ENCODE measurements at regions not wholly inside any gene's neighbourhood (a gene's known extent, or its start where the extent isn't known, plus 50 kb on each side); places are given as distances from the start of the nearest gene placed in this dataset.

DNA sequence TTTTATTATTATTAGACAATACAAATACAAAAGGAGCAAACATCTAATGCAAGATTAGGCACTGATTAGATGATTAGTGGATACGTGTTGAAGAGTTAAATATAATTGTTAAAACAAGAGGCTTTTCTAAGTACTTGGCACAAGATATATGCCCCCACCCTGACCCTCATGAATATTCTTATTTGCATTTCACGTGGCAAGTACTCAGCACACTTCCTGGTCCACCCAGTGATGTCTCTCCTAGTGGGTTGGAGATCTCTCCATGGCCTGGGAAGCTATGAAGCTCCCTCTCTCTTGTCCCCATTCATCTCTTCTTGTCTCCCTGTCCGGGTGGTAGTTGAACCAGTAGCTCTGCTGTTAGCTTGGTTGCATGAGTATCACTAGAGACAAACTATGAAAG is 375.3 kb downstream of the ADRA2A start:
- WGBS, 3 donors = 54 to 70% (median 63%) methylated on average over 3 of the region's 3 CpGs
- intact Hi-C loops (cut with DNase I) = no loop called here
- no peaks in the 10 kb centered on the region for H3K4me1 ChIP-seq (ENCODE audit: insufficient read depth)
- no peaks in the 10 kb centered on the region for H3K27me3 ChIP-seq
- H3K36me3 ChIP-seq = no peaks in the 10 kb centered on the region
- no peak overlapping the region for H3K27ac ChIP-seq
- H3K4me3 ChIP-seq = no peak overlapping the region
- DNase-seq = no peak
- no peaks in the 10 kb centered on the region for H3K9me3 ChIP-seq
- TF ChIP-seq POLR2A (IDR thresholded peaks at IDR 0.05) (no peak), EP300 (IDR thresholded peaks at IDR 0.05) (no peak)
- TF ChIP-seq, protein P1, sequence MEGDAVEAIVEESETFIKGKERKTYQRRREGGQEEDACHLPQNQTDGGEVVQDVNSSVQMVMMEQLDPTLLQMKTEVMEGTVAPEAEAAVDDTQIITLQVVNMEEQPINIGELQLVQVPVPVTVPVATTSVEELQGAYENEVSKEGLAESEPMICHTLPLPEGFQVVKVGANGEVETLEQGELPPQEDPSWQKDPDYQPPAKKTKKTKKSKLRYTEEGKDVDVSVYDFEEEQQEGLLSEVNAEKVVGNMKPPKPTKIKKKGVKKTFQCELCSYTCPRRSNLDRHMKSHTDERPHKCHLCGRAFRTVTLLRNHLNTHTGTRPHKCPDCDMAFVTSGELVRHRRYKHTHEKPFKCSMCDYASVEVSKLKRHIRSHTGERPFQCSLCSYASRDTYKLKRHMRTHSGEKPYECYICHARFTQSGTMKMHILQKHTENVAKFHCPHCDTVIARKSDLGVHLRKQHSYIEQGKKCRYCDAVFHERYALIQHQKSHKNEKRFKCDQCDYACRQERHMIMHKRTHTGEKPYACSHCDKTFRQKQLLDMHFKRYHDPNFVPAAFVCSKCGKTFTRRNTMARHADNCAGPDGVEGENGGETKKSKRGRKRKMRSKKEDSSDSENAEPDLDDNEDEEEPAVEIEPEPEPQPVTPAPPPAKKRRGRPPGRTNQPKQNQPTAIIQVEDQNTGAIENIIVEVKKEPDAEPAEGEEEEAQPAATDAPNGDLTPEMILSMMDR (IDR thresholded peaks at IDR 0.05) = no peak

DNA sequence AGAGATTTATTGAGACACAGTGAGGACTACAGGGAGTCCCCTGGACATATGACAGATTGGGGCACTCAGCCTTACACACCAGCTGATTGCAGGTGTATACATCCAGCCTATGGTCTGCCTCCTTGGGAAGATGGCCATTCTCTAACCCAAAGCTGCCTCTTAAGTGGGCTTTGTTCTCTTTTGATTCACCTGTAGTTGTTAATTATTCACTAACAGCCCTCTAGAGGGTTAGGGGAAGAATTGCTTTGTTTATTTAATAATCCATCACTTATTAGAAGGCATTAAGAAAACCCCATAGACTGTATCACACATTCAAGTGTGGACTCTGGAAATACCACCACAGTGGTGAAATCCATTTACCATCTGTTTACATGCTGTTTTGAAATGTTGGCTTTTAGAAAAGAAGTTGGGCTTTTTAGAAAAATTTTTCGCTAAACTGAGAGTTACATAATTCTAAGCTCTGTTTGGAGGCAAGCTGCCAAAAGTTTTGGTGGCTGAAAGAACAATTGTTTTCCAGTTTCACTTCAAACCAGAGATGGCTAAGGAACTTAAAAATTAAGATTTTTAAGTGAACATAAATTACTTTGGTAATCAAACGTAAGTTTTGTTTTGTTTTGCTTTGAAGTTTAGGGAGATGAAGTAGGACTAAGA is 379.1 kb downstream of the ADRA2A start:
- H3K4me3 ChIP-seq = no peak overlapping the region
- H3K36me3 ChIP-seq = no peaks in the 10 kb centered on the region
- no peak overlapping the region for H3K27ac ChIP-seq
- intact Hi-C loops (cut with DNase I) = no loop called here
- WGBS, 3 donors = 14 to 28% (median 17%) methylated on average over 2 of the region's 2 CpGs
- H3K4me1 ChIP-seq (ENCODE audit: insufficient read depth) = no peaks in the 10 kb centered on the region
- no peak for DNase-seq
- H3K9me3 ChIP-seq = no peaks in the 10 kb centered on the region
- H3K27me3 ChIP-seq = no peaks in the 10 kb centered on the region
- TF ChIP-seq EP300 (IDR thresholded peaks at IDR 0.05) (no peak), POLR2A (IDR thresholded peaks at IDR 0.05) (no peak)
- TF ChIP-seq, protein P1 (IDR thresholded peaks at IDR 0.05) = no peak

DNA sequence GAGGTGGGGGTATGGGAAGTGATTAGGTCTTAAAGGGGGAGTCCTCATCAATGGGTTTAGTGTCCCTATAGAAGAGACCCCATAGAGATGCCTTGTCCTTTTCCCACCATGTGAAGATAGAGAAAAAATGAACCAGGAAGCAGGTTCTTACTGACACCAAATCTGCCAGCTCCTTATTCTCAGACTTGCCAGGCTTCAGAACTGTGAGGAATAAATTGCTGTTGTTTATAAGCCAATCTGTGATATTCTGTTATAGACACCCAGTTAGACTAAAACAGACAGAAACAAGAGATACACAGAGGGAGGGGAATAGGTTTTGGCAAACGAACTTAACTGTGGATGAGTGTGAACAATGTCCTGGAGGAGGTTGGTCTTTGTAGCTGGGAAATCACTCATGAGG is 381.4 kb downstream of the ADRA2A start:
- no peaks in the 10 kb centered on the region for H3K4me1 ChIP-seq (ENCODE audit: insufficient read depth)
- intact Hi-C loops (cut with DNase I) = no loop called here
- no peaks in the 10 kb centered on the region for H3K36me3 ChIP-seq
- H3K27ac ChIP-seq = no peak overlapping the region
- WGBS, 3 donors = 41 to 54% (median 46%) methylated on average over 1 of the region's 1 CpG
- H3K27me3 ChIP-seq = no peaks in the 10 kb centered on the region
- H3K4me3 ChIP-seq = no peak overlapping the region
- no peaks in the 10 kb centered on the region for H3K9me3 ChIP-seq
- no peak for DNase-seq
- TF ChIP-seq, protein P1 (IDR thresholded peaks at IDR 0.05) = no peak
- TF ChIP-seq POLR2A (IDR thresholded peaks at IDR 0.05) (no peak), EP300 (IDR thresholded peaks at IDR 0.05) (no peak)

DNA sequence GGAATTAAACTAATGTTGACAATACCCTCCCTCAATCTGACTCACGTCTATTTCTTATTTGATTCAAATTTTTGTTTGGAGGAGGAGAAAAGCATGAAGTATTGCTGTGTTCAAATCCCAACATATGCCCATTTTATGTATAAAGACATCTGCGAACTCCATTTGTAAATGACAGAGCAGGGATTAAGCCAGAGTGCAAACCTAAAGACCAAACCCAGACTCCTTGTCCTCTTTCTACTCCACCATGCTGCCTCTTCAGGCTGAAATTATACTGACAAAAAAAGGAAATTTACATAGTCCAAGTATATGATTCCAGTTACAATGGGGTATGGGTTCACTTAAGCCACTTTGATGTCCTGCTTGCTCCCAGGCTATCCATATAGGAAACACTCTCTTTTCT is 383.1 kb downstream of the ADRA2A start:
- H3K4me1 ChIP-seq (ENCODE audit: insufficient read depth) = no peaks in the 10 kb centered on the region
- DNase-seq = no peak
- H3K27me3 ChIP-seq = no peaks in the 10 kb centered on the region
- H3K27ac ChIP-seq = no peak overlapping the region
- intact Hi-C loops (cut with DNase I) = no loop called here
- H3K4me3 ChIP-seq = no peak overlapping the region
- no peaks in the 10 kb centered on the region for H3K9me3 ChIP-seq
- 80 to 94% (median 85%) methylated on average over 2 of the region's 2 CpGs for WGBS, 3 donors
- no peaks in the 10 kb centered on the region for H3K36me3 ChIP-seq
- TF ChIP-seq EP300 (IDR thresholded peaks at IDR 0.05) = no peak
- TF ChIP-seq, protein P1 (IDR thresholded peaks at IDR 0.05) = no peak
- TF ChIP-seq POLR2A (IDR thresholded peaks at IDR 0.05) = no peak
